Inflammatory macrophage (primary cell): ENCODE measurements at regions not wholly inside any gene's neighbourhood (a gene's known extent, or its start where the extent isn't known, plus 50 kb on each side); places are given as distances from the start of the nearest gene placed in this dataset.
"Not testable (repeated sequence)": the region's sequence is repeated elsewhere in the genome, so short reads cannot be mapped to it uniquely, and the experiment has no call there.

ENCODE experiments used
- DNase-seq, 2 donors: peaks; one replicate each; pipeline ENCODE4 v3.0.0-alpha.2; 2020 to 2022

DNA sequence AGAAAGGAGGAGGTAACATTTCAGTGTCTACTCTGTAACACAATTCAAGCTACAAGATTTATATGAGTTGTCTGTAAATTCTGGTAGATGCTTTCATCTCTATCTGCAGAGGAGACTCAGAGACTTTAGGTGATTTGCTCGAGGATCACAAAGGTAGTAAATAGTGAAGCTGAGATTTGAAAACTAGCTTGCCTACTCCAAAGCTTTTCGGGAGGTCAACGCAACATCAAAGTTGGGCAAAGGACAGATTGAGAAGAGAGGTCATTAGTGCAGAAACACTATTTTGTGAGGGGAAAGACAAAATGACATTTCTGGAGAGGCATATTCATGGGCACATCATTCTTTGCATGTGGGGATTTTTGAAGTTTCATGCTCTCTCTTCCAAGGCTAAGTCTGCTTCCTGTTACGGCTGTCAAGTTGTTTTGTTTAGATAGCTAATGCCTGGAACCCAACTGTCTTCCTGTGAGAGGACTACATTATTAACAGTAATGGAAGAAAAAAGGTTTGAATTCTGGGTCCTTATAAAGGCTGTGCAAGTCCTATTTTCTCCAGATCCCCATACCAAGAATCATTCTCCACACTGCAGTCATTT lies 413.5 kb upstream of the ZNF462 start:
- DNase-seq, result no peak

DNA sequence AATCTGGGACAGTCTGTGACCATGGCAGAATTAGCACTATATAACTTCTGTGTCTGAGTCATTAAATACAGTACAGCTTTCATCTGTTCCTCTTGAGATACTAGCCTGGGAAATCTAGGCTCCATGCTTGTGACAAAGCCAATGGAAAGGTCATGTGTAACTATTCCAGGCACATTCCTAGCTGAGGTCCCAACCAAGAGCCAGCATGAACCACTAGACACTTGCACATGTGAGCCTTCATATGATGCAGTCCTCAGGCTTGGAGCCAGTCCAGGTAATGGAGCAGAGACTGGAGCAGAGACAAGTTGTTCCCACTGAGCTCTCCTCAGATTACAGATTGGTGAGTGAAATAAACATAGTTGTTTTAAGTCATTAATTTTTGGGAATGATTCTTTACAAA lies 412.4 kb upstream of the ZNF462 start:
- no peak for DNase-seq

DNA sequence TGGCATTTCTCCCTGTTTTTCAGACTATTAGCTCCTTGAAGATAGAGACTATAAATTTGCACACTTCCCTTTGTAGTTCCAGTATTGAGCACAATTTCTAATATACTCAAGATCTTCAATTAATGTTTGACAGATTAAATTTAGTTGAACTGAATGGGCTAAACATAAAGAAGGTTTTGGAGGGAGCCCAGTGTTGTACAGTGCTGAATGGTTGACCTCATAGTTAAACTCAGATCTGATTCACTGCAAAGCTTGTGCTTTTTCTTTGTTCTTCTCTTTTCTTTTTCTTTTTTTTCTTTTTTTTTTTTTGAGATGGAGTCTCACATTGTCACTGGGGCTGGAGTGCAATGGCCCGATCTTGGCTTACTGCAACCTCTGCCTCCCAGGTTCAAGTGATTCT lies 411.7 kb upstream of the ZNF462 start:
- no peak for DNase-seq

DNA sequence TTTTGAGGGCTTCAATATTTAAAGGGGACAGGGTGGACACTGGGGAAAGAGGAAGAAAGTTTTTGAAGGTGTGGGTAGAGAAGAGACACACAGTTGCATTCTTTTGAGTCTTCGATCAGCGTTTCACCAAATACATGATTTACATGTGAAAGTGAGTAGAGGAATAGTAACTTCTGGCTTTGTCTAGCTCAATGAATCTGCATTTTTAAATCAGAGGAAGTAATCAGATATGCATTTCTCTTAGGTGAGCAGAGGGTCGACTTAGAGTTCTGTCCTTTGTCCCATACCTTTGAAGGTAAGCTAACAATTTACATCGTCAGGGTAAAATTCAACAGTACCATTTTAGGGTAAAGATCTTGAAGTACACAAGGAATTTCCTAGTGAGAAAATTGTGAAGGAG lies 406.4 kb upstream of the ZNF462 start:
- no peak for DNase-seq

DNA sequence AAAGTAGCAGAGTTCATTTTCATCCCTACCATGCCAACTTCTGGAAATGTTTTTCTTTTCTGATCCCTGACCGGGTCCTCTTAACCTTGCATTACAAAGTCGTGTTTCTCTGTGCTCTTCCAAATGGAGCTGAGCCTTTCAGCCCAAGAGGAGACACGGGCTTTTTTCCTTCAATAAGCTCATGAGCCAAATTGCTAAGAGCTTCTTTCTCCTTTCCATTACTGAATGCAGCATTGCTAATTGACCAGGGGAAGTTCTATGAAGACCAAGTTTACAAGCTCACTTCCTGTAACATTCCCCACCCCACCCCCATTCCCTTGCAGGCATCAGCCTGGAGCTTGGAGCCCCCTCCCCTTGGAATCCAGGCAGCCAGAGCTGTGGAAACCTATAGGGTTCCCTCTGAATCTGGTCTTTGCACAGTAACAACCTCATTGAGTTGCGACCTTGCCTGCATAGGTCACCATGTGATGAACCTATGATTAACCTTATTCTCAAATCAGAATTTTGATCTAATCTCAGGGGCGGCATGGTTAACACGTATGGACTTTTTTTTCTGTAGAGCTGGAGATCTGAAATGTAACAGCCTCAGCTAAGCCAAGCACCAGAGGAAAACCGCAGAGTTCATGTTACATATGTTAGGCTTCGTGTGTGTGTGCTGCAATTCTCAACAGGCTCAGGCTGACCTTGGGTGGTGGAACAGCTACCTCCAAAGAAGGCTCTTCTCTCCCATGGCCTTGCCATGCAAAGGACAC lies 395.7 kb upstream of the ZNF462 start:
- DNase-seq, result no peak

DNA sequence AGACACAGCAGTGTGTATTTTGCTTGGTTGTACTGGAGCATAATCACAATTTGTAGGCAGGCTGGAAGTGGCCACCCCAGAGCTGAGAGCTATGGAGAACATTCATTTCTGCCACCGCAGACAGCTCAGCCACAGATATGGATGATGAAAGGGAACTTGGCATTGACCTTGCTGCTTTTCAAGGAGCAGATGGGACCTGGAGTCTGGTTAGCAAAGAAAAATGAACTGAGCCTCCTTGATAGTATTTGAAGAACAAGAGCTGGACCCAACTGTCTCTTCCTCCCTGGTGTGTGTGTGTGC lies 395.2 kb upstream of the ZNF462 start:
- no peak for DNase-seq

DNA sequence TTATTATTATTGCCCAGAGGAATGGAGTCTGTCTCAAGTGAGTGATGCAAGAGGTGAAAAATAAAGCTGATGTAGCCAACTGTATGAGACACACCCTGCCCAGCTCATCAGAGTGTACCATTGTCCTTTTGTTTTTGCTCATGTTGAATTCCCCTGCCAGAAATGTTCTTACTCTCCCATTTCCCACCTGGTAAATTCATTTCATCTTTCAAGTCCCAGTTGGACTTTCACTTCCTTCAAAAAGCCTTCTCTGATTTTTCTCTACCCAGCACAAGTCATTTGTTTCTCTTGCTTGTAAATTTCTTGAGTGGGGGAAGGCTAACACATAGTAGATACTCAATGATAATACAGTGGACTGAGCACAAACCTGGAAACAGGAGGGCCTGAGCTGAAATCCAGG lies 394.5 kb upstream of the ZNF462 start:
- DNase-seq, result no peak

DNA sequence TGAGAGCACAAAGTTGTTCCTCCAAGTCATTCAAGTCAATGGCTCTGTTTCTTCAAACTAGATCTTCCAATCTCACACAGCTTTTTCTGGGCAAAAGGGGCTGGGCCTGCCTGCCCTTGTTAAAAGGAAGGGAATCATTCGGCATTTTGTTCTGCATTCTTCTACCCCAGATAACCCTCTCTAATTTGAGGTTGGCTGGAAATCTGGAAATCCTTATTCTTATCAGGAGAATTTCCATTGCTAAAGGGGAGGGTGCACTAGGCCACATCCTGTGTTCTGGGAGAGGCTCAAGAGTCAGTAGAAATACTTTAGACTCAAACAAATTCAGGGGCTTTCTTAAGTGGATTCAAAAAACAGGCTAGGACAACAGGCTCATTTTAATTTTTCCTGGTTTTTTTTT lies 384.7 kb upstream of the ZNF462 start:
- no peak for DNase-seq

DNA sequence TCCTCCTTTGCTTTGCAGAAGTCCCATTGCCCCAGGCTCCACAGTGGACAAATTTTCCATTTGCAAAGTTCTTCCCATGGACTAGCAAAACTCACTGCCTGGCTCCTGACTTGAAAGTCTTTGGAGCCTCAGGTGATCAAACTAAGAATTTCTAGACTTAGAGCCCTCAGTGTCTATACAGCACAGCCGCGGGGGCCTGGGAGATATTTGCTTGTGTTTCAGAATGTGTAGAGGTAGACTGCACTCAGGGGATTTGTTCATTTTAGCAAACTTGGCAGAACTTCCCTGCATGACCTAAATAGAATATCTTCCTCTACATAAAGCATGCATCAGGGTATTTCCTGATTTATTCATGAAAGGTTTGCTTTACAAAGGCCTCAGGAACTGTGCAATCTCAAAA lies 384.2 kb upstream of the ZNF462 start:
- DNase-seq, result no peak

DNA sequence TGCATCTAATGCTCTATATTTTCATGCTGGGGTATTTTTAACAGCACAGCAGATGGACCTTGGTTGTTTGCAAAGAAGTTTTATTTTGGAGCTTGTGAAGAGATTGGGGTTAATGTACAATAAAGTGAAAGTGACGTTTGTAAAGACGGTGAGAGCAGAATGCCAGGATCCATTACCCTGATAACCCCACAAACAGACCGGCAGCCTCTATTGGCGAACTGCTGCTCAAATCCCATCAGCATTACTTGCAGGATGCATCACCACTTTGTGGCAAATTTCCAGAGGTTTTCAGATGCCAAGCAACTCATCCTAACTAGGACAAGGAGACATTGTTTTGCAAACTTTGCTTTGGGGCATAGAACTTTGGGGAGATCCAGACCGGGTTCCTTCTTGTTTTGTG lies 383.3 kb upstream of the ZNF462 start:
- DNase-seq, result no peak

DNA sequence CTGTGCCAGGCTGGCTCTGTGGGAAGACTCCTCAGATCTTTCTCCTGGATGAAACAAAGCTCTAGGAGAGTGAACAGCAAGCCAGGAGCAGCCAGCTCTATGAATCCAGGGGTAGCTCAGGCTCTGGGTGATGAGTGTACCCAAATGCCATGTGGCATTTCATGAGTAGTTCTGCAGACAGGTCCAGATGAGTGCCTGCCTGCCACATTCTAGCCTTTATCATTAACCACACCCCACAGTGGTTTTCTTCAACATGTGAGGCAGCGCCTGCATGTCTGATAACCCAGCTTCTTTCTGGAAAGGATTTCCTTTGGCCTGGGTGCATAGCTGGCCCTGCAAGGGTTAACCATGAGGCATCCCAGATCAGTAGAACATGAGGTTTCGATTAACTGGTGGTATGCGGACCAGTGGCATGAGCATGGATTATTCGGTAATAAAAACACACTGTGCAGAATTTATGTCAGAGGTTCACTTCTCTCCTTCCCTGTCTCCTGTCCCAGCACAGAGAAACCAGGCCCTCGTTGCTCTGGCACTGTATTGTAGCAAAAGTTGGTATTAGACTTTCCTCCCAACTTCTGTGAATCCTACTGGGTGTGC lies 381.9 kb upstream of the ZNF462 start:
- no peak for DNase-seq

DNA sequence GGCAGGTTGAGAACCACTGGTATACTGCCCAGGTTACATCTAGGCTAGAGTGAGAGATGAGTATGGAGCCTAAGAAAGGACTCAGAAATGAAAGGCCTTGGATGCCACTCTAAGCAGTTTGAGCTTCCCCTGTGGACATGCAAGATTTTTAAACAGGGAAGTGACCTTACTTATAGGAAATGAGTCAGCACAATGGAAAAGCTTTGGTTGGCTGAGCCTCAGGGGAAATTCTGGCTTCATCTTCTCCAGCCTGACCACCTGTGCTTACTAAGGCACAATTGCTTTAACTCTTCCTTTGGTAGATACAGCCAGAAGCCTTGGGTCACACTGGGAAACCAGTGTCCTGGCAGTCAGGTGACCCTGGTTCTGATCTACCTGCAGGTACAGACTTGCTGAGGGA lies 380.2 kb upstream of the ZNF462 start:
- DNase-seq, result peak; percentile 22 to 30

DNA sequence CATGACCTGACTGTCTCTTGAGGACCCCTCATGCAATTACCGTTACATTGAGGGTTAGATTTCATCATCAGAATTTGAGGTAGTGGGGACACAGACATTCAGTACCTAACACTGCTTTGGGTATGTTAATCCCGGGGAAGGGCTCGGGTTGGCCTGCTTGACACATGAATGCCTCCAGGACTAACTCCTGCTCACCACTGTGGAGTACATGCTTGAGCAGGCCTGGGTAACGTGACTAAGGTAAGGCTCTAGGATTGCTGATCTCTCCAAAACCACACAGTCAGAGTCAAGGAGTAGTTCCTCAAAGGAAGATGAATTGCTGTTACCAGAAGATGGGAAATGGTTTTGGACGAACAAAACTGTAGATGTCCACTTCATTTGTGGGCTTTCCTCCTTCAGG lies 376.3 kb upstream of the ZNF462 start:
- DNase-seq, result no peak

DNA sequence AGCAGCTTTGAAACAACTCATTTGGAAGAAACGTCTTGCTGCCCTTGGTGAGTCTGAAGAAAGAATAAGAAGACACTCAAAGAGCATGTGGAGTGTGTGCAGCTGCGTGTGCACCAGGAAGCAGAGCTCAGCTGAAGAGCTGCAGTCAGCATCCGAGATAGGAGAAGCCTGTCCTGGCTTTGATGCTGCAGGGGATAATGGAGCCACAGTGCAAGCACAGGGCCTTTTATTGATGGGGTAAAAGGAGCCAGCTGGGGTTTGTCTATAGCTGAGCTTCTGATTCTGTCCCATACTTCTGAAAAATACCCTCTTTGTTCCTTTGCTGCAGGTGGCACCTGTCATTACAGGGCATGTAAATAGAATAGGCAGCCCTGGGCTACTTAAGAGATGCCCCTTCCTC lies 375.7 kb upstream of the ZNF462 start:
- no peak for DNase-seq

DNA sequence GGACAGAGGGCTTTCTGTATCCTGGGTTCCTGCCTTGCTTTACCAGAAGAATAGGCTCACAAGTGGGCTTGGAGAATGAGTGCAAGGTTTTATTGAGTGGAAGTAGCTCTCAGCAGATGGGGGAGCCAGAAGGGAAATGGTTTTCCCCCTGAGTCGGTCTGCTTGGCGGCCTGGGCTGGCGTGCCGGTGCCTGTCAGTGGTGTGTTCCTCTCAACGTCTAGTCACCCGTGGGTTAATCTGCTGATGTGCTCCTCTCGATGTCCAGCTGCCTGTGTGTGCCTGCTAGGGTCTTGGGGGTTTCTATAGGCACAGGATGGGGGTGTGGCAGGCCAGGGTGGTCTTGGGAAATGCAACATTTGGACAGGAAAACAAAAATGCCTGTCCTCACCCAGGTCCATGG lies 370.8 kb upstream of the ZNF462 start:
- not testable (repeated sequence) for DNase-seq

DNA sequence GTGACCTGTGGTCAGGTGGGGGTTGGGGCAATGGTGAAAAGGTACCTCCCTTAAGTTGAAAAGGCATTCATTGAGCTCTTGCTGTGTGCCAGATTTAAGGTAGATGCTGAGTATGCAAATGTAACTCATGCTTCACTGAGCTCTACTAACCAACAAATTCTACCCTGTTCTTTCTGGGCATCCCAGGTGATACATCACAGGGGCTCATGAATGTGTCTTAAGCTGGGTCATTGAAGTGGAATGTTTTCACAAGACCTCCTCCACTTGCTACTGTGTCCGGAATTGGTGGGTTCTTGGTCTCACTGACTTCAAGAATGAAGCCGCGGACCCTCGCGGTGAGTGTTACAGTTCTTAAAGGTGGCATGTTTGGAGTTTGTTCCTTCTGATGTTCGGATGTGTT lies 362.8 kb upstream of the ZNF462 start:
- DNase-seq, result no peak

DNA sequence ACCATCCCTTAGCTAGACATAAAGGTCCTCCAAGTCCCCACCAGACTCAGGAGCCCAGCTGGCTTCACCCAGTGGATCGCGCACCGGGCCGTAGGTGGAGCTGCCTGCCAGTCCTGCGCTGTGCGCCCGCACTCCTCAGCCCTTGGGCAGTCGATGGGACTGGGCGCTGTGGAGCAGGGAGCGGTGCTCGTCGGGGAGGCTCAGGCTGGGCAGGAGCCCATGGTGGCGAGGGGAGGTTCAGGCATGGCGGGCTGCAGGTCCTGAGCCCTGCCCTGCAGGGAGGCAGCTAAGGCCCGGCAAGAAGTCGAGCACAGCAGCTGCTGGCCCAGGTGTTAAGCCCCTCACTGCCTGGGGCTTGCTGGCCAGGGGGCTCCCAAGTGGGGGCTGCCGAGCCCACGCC lies 361.8 kb upstream of the ZNF462 start:
- DNase-seq, result not testable (repeated sequence)

DNA sequence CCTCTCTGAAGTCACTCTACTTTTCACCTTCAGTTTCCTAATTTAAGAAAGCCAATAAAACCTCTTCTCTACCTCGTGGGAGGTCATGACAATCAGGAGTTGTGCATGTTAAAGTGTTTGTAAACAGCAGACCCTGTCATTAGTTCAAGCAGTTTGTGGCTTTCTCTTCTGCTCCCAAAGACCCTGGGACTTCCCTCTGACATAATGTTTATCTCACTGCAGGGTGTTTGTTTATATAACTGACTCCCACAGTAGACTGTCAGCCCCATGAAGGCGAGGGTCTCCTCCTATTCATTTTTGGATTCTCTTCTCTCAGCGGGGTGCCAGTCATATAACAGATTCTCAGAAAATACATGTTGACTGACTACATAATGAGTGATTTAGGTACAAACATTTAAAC lies 360.0 kb upstream of the ZNF462 start:
- DNase-seq, result no peak

DNA sequence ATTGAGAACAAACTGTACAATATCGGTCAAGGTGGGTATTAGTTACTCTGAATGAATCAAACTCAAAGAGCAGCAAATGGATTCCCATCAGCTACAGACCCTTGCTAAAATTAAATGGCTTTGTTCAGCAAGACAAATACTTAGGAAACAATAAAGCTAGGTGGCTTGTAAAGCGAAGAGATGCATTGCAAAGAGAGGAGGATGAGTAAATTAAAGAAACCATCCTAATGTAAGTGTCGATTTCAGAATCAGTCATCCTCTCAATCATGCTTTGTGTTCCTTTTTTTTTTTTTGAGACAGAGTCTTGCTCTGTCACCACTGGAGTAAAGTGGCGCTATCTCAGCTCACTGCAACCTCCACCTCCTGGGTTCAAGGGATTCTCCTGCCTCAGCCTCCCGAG lies 359.2 kb upstream of the ZNF462 start:
- DNase-seq, result no peak

DNA sequence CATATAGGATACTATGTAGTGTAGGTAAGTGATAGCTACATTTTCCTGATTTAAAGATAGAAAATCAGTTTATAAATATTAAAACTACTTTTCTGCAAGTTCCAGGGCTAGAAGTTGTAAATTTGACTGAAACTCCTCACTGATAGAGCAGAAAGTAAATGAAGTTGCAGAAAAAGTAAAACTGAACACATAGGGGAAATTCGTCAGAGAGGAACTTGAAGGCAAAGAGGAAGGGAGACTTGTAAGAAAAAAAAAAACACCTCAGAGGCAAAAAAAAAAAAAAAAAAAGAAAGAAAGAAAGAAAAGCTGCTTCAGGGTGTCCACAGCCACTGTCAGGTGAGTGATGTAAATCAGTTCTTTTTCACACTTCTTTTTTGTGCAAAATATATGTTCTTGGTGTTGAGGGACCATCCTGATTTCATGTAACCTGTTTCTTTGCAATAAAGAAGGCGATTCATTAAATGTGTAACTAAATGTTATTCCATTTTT lies 336.2 kb upstream of the ZNF462 start:
- no peak for DNase-seq

DNA sequence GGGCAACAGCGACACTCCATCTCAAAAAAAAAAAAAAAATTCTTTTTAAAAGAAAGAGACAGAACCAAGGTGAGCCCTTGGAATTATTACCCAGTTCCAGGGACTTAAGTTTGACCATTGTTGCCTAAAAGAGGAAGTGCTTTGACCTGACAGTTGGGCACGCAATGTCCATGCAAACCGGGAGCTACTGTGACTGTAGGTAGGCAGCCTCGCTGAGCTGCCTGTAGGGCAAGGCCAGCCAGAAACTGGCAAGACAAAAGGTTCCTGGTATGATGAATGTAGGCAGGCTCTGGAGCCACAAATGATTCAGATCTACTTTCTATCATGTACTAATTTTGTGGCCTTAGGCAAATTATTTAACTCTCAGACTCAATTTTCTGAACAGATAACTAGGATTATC lies 334.8 kb upstream of the ZNF462 start:
- no peak for DNase-seq

DNA sequence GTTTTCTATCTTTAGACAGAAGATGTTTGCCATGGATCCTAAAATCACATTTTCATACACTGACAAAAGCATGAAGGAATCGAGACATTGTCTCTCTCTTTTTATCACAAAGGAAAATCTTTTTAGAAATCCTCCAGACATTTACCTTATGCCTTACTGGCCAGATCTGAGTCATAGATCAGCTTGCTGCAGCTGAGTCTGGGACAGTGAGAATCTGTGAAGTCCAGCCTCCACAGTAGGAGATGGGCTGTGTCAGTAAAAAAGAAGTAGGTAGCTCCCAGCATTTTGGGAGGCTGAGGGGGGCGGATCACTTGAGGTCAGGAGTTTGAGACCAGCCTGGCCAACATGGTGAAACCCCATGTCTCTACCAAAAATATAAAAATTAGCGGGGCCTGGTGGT lies 333.4 kb upstream of the ZNF462 start:
- DNase-seq, result no peak

DNA sequence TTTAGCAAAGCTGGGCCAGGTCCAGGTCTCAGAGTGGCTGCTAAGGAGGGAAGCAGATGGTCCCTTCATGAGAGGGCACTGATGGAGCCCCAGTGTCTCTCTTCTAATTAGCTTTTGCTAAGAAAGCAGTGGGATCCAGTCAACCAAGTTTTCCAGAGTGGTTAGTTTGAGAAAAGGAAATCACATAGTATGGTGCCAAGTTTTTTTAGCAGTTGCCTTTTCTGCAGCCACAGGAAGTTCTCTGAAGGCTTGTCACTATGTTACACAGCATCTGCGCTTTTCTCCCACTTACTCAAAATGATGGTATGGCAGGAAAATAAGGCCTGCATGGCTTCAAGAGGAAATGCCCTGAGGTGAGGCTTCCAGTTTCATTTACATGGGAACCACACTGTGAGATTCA lies 331.5 kb upstream of the ZNF462 start:
- no peak for DNase-seq

DNA sequence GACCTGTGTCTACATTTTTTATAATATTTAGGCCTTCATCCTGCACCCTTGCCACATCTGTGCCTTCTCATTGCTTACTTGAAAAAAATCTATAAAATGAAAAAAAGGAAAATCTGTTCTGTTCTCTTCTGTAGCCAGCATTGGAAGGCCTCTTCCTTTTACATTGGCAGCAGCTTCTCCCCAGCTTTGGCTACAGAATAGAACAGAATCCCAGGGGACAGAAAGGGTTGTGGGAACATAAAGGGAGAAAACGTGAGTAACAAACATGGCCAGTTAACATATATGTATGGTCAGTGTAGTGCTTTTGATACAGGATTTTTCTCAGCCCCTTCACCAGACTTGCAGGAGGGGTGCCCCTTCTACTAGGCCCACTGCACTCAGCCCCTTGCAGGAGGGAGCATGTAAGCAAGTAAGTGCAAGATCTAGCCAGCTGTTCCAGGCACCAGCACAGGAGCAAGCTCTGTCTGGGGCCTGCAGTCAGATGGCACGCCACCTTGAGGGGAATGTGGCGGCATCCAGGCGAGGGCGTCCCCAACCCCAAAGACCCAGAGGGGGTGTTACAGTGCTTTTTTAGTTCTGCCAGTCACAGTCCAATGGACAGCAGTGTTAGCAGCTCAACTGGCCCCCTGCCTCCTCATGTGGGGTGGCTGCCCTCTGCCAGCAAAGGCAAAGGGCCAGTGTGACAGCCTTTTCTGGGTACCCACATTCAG lies 330.5 kb upstream of the ZNF462 start:
- DNase-seq, result no peak
